HT-29 (cell line): ENCODE measurements at regions not wholly inside any gene's neighbourhood (a gene's known extent, or its start where the extent isn't known, plus 50 kb on each side); places are given as distances from the start of the nearest gene placed in this dataset.

ENCODE experiments used
- DNase-seq: peaks from one replicate; pipeline ENCODE4 v3.0.0-alpha.2; 2015; ENCODE audit warnings: low spot score

DNA sequence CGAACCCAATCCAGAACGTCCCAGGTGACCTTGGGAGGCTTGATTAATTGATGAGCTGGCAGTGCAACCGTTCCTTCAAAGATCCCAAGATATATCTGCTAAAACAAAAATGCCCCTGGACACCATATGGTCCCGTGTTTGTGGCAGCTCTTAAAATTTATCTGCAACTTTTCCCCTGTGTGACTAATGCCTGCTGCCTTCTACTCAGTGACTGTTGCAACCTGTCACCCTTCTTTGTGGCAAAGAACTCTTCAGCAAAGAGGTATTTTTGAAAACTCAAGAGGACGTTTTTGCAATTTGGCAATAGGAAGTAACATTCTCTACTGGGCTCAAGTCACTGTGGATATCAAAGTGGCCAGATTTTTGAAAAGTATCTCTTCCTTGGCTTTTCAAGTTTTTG is 75.8 kb upstream of the SOD3 start:
- no peak for DNase-seq

DNA sequence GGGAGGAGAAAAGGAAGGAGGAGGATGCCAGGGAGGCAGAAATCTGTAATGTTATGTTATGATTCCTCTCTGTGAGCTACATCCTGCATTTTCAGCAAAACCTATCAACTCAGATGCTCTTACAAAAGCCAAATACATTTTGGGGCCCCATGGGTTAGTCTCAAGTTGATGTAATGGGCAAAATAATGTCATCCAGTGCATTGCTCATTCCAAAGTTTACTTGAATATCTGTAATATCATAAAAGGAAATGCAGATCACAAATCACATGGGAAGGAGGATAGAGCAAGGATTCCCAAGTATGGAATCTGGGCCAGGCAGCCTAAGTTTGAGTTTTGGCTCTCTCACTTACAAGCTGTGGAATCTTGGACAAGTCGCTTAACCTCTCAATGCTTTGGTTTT is 74.9 kb upstream of the SOD3 start:
- no peak for DNase-seq

DNA sequence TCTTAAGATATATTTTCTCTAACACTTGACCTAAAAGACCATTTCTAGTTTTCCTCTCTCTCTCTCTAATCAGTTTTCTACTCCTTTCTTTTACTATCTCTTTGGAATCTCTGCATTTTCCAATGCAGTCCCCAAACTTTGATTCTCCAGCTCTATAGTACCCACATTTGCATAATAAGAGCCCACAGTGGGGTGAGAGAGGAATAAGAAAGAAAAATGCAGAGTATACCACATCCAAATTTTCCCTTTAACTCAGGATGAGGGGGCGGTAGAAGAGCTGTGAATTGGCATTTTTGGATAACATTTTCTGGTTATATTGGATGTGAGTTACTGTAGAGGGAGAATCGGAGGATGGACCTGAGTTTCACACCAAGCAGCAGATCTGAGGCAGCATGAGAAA is 74.4 kb upstream of the SOD3 start:
- DNase-seq, result no peak

DNA sequence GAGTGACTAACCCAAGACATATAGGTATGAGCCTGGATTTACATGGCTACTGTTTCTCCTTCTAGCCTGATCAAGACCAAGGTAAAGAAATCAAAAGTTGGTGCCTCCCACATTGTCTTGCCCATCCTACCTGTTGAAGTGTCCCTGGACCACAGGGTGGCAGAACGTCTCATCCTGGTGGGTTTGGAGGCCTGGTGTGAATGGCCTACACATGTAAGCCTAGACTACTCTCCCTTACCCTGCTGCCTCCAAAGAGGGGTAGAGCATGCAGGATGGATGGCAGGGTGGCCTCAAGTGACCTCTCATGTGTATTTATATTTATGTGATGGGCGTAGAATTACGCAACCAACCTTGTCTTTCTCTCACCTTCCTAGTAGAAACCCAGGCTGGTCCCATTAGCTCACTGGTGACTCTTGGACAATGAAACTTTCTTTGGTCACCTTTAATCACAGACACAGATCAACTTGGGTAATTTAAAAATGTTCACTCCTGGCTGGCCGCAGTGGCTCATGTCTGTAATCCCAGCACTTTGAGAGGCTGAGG is 73.3 kb upstream of the SOD3 start:
- peak; percentile 23 for DNase-seq

DNA sequence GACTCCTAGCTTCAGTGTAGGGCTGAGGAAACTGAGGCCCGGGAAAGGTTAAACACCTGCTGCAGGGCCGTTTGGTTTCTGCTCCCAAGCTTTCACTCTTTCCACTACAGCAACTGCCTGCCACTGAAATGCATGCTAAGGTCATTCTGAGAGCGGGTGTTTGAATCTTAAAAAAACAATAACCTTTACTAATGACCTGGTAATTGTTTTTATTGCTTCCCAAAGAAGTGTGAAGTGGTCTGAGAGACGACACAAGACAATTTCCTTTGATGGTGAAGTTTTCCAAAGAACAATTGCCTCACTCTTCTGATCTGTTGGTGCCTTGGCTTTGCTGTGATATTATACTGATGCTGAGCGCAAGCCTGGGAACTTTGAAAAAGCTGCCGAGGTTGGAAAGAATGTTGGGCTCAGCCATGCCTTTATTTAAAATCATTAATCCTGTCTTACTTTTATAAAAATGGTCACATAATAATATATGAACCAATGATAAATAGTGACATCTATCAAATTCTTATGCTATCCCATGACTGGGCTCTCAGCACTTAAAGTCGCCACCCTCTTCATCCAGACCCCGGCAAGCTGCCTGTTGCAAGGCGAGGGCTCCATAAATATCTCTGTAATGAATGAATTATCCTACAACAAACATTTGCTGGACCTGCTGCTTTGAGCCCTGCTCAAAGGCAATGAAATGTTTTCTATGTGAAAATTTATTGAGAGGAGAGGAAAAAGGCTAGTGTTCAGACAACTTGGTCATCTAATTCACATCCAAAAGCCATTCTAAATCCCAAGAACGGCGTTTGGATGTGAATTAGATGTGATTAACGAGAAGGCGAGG is 67.8 kb upstream of the SOD3 start:
- no peak for DNase-seq

DNA sequence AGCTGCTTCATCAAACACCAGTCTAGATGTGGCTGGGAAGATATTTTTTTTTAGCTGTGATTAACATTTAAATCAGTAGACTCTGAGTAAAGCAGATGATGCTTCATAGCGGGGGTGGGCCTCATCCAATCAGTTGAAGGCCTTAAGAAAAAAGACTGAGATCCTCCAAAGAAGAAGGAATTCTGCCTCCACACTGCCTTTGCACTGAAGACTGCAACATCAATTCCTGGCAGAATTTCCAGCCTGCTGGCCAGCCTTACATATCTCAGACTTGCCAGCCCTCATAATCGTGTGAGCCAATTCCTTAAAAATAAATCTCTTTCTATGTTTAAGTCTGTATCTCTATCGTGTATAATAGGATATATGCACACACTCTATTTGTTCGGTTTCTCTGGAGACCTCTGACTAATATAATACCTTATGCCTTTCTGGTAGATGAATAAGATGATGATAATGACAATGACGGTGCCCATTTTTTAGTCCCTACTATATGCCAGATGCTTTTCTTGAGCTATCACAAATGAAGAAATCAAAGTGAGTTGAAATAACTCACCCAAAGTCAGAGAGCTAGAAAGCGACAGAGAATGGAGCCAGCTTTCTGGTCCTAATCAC is 66.1 kb upstream of the SOD3 start:
- DNase-seq, result no peak

DNA sequence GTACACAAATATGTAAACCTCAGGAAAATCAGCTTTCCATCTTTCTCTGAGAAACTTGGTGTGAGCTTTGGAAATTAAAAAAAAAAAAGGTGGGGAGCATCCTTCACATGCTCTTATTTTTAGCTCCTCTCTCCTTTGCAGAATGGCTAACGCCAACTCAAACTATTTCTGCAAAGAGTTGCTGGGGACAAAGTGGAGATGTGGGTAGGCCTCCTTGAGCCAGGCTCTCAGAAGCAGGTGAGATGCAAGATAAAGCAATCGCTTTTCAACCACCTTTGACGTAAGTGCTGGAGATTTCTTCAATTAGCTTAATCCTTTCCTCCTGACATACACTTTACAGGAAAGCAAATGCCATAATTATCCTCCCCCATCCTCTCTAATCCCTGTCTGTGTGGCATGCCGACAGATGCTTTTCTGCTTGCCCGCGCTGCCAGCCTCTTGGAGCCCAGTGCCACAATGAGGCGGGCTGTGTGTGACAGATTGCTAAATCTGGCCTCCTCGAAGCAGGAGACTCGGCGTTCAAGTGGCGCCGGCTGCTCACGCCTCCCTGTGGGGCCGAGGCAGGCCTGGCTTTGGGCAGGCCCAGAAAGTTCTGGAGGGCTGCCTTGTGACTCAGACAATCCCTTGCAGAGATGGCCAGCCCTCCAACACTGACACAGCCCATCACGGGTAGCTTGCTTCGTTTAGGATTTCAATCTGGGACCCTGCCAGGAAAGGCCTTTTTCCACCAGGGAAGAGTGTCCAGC is 64.9 kb upstream of the SOD3 start:
- no peak for DNase-seq

DNA sequence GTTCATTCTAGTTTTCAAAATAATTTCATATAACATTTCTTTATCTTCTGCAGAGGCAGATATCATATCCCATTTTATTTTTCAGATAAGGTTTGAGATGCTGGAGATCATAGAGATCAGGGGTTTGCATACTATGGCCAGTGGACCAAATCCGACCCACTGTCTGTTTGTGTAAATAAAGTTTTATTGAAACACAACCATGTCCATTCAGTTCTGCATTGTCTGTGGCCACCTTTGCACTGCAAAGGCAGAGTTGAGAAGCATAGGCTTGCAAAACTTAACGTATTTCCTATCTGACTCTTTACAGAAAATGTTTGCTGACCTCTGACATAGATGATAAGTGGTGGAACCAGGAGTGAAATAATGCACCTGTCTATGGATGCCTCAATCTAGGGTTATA is 63.9 kb upstream of the SOD3 start:
- DNase-seq, result no peak

DNA sequence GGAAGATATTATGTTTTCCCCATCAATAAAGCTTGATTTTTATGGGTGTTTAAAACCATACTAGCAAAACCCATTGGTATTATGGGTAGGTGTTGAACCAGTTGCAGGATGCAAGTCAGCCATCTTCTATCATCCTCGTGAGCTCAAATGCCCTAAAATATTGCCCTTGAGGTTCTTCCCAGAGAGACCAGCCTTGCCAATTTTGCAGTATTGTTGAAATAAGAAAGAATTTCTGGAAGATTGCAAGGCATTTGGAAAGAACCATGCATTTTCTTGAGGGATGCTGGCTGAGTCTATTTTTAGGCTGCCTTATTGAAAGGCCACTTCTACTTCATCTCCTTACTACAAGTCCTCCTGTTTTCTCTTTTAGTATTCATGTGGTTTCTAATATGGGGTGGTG is 60.9 kb upstream of the SOD3 start:
- no peak for DNase-seq

DNA sequence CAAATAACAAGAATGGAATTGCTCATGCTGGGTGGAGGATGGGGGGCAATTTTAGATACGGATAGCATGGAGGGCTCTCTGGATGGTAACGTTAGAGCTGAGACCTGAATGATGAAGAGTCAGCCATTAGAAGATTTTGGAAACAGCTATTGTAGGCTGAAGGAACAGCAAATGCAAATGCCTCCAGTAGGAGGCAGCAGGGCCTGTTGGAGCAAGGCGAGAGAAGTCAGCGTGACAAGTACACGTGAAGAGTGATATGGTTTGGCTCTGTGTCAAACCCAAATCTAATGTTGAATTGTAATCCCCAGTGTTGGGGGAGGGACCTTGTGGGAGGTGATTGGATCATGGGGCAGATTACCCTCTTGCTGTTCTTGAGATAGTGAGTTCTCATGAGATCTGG is 59.3 kb upstream of the SOD3 start:
- peak; percentile 11 for DNase-seq

DNA sequence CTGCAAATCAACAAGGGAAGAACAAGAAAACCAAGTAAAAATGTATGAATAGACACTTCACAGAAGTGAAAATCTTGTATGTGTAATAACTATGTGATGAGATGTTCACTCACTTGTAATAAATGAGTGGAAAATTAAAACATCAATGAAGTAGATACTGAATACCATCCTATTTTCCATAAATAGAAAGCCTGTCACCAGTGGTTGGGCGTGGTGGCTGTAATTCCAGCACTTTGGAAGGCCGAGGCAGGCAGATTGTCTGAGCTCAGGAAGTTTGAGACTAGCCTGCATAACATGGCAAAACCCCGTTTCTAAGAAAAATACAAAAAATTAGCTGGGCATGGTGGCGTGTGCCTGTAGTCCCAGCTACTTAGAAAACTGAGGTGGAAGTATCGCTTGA is 53.5 kb upstream of the SOD3 start:
- no peak for DNase-seq

DNA sequence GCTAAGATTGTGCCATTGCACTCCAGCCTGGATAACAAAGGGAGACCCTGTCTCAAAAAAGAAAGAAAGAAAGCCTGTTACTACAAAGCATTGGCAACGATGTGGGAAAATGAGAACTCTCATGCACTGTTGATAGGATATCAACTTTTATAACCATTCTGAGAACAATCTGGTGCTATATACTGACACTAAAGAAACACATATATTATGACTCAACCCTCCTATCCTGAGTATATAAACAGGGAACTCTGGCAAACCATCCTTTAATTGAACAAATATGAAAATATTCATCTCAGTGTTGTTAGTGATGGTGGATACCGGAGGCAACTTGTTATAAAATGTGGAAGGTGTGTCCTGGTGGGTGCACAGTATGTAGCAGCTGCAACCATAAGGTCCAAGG is 53.0 kb upstream of the SOD3 start:
- DNase-seq, result no peak

DNA sequence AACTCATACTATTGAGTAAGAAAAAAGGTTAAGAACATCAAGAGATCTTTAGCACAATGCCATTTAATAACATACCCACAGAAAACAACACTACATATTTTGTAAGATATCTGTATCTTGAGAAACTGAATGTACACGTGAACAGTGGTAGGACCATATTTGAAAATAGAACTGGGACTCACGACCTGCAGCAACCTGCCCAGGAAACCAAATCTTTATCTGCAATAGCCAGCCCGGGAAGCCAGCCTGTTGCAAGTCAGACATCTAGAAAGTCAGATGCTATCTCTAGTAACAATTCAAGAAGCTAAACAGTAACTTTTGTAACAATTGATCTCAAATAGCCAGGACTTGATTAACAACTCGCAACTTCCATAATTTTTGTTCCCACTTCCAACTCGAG is 52.6 kb upstream of the SOD3 start:
- no peak for DNase-seq

DNA sequence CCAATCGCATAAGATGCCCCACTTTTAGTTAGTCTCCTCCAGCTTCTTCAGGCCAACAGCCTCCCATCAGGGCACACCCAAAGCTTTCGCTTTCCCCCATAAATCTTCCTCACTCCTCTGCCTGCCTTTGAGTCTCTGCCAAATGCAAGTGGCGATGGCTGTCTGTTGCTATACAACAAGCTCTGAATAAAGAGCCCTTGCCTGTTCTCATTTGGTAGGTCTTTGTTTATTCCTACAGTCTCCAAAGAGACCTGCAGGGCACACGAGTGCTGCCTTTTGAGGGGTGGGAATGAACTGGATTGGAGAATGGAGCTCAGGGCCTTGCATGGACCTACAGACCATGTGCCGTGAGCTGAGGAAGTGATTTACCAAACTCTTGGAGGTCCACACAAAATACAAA is 52.2 kb upstream of the SOD3 start:
- no peak for DNase-seq

DNA sequence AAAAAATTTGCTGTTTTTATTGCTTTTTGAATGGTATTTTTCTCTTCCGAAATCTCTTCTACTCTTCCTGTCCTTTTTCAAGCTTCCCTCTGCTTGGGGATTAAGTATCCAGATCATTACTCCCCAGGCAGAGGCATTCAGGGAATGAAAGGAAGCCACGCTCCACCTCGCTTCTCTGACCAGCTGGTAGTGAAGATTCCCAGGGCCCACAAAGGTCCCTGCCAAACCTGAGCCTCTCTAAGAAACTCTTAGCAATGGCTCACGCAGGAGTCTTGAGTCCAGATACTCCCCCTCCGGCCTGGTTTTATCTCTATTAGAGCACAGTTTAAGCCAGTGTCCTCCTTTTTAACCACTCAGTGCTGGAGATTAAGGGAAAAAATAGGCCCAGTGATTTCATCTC is 51.4 kb upstream of the SOD3 start:
- no peak for DNase-seq

DNA sequence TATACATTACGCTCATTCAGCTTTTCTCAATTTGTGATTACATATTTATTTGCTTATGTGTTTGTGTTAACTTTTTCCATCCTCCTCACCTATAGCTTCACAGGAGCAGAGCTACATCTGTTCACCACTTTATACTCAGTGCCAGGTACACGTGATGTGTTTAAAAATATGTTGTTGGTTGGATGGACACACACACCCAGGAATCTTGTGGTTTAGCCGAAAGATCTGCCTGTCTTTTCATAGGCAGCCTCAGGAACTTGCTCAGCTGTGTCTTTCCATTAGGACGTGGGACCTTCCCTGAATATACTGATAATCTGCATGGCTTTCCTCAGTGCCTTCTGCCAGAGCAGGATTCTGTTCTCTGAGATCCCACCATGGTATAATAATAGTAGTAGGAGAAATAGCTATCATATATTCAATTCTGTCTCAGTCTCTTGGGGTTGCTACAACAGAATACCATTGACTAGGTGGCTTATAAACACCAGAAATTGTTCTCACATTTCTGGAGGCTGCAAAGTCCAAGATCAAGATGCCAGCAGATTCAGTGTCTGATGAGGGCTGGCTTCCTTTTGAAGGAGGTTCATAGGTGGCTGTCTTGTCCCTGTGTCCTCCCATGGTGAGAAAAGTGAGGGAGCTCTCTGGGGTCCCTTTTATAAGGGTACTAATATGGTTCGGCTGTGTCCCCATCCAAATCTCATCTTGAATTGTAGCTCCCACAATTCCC is 50.0 kb upstream of the SOD3 start:
- no peak for DNase-seq
